GM13977 (cell line): ENCODE measurements at regions not wholly inside any gene's neighbourhood (a gene's known extent, or its start where the extent isn't known, plus 50 kb on each side); places are given as distances from the start of the nearest gene placed in this dataset.

Source experiments
- DNase-seq: peaks from one replicate; pipeline ENCODE4 v3.0.0; 2012; ENCODE audit warnings: low spot score
- CTCF ChIP-seq: IDR thresholded peaks from 2 replicates; pipeline ENCODE4 v1.5.1; 2012; ENCODE audit warnings: mild to moderate bottlenecking, control low read depth; ENCODE audit not compliant: insufficient read depth; ENCODE audit errors: extremely low read depth, missing control alignments
- in situ Hi-C: fragments of 300-500 bp; cut with MboI; formaldehyde crosslinking; loops from one replicate; pipeline ENCODE4 v1.12.0; 2022; ENCODE audit warnings: low sequenced_read_pairs, low pct_unique_long_range_greater_than_20kb, mixed read lengths, inconsistent platforms; ENCODE audit not compliant: unreplicated experiment

DNA sequence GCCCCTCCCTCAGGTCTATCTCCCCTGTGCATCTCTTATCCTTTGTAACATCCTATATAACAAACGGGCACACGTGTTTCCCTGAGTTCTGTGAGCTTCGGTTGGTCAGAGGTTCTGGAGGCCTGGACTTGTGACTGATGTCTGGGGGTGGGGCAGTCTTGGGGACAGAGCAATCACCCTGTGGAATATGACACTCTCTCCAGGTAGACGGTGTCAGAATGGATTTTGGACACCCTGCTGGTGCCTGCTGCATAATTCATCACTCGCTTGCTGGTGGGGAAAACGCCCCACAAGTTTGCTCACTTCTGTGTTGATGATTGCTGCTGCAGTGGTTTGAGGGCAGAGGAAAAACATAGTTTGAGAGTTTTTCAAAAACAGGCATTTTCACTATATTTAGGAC, 223.2 kb downstream of the UQCRFS1 start:
- in situ Hi-C loops = no loop called here
- TF ChIP-seq CTCF = no peak
- DNase-seq = no peak

GRCh38 chr19:28988066-28988465, 224.9 kb downstream of the UQCRFS1 start:
- DNase-seq = no peak
- TF ChIP-seq CTCF = no peak
- in situ Hi-C loops = no loop called here

DNA sequence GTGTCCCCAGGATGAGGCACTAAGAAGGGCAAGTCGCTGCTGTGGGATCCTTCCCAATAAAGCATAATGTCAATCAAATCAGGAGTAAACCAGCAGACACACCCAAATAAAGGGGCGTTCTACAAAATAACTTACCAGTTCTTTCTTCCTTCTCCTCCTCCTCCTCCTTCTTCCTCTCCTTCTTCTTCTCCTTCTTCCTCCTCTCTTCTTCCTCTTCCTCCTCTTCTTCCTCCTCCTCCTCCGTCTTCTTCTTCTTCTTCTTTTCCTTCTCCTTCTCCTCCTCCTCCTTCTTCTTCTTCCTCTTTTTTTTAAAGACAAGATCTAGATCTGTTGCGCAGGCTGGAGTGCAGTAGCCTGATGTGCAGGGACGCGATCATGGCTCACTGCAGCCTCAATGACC, 225.8 kb downstream of the UQCRFS1 start:
- TF ChIP-seq CTCF = no peak
- no peak for DNase-seq
- in situ Hi-C loops = no loop called here

GRCh38 chr19:28985201-28985600, 227.8 kb downstream of the UQCRFS1 start:
- TF ChIP-seq CTCF = no peak
- DNase-seq = no peak
- in situ Hi-C loops = no loop called here

DNA sequence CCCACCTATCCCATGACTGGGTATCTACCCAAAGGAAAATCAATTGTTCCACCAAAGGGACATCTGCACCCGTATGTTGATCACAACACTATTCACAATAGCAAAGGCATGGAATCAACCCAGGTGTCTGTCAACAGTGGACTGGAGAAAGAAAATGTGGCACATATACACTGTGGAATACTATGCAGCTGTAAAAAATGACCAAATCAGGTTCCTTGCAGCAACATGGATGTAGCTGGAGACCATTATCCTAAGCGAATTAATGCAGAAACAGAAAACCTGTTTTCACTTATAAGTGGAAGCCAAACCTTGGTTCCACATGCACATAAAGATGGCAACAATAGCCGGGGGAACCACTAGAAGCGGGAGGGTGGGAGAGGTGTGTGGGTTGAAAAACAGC, 228.6 kb downstream of the UQCRFS1 start:
- DNase-seq = no peak
- in situ Hi-C loops = no loop called here
- no peak for TF ChIP-seq CTCF

DNA sequence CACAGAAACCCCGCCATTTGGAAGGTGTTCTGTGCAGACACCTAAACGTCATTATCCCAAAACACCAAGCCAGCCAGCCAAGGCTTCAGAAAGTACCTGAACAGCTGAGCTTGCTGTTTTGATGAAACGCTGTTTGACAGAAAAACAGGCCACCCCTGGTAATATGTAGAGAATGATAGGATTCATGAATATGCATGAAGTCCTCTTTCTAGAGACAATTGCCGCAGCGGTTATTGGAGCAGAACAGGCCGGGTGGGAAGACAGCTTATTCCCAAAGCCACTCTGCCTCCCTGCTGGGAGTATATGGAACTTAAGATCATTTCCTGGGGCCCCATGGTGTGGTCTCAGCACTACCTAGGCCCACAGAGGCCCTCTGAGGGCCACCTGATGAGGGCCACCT, 229.5 kb downstream of the UQCRFS1 start:
- no peak for TF ChIP-seq CTCF
- in situ Hi-C loops = no loop called here
- DNase-seq = no peak

- in situ Hi-C loops = no loop called here
- TF ChIP-seq CTCF = no peak
- no peak for DNase-seq
Measured at GRCh38 chr19:28981994-28982393, 231.0 kb downstream of the UQCRFS1 start.
